NCI-H2227 (cell line): ENCODE measurements at regions not wholly inside any gene's neighbourhood (a gene's known extent, or its start where the extent isn't known, plus 50 kb on each side); places are given as distances from the start of the nearest gene placed in this dataset.
"Not testable (repeated sequence)": the region's sequence is repeated elsewhere in the genome, so short reads cannot be mapped to it uniquely, and the experiment has no call there.

Source experiments
- DNase-seq: peaks from one replicate; lab custom pipeline; 2025; ENCODE audit not compliant: unreplicated experiment; lab: John Stamatoyannopoulos, UW

DNA sequence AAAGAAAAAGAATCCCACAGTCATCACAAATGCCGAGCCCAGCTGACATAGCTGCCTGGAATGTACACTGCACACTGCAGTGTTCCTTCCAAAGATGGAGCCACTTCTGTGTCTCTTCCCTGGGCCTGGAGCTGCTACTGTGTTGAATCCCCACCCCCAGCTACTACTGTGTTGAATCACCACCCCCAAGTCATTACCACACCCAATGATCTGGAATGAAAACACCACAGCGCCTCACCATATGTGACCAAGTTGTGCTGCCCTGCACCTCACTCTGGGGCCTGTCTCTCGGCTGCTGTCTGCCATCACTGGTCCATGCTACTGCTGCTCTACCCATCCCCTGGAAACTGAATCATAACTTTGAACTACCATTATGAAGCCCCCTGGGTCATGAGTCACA is 861.2 kb downstream of the UQCRFS1 start:
- no peak for DNase-seq

DNA sequence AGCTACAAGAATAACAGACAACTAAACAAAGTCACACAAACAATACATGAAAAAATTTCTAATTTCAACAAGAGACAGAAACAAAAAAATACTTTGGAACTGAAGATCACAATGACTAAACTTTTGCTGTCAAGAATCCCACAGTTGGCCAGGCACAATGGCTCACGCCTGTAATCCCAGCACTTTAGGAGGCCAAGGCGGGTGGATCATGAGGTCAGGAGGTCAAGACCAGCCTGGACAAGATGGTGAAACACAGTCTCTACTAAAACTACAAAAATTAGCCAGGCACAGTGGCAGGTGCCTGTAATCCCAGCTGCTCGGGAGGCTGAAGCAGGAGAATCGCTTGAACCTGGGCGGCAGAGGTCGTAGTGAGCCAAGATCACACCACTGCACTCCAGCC is 861.6 kb downstream of the UQCRFS1 start:
- DNase-seq, result not testable (repeated sequence)

DNA sequence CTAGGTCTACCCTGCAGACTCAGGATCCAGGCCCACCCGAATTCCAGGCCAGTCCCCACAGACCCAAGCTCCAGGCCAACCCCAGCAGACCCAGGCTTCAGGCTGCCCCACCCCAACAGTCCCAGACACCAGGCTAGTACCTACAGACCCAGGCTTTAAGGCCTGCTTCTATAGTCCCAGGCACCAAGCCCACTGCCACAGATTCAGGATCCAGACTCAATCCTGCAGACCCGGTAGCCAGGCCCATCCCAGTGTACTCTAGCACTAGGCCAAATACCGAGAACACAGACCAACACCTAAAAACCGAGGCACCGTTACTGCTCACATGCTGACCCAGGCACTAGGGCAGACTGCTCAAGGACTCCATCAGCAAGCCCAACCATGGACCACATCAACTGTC is 862.3 kb downstream of the UQCRFS1 start:
- no peak for DNase-seq

DNA sequence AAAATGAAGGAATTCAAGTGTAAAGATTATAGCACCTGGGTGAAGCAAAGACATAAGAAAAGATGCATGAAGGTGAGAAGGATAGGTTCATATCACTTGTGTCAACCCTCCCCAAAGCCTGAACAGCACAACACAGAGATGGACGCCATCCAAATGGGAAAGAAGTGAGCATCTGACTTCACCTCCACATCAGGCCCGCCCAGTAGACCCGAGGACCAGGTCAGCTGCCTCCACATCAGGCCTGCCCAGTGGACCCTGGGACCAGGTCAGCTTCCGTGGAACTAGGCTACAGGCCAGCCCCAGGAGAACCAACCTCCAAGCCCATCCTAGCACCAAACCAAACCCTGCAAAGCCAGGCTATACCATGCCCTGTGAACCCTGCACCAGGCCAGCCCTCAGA is 862.9 kb downstream of the UQCRFS1 start:
- no peak for DNase-seq

DNA sequence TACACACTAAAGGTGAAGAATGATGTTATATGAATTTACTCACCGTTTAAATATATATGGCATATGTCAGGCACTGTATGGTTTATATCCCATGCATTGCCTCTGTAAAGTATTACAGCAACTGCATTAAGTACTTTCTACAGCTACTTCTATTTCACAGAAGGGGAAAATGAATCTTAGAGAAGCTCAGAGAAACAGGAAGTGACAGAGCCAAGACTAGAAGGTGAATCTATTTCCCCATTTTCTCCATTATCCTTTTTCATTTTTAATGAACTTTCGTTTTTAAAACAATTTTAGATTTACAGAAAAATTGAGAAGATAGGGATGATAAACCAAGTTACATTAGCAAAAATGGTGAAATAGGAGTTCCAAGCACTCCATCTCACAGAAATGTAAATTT is 863.3 kb downstream of the UQCRFS1 start:
- no peak for DNase-seq

DNA sequence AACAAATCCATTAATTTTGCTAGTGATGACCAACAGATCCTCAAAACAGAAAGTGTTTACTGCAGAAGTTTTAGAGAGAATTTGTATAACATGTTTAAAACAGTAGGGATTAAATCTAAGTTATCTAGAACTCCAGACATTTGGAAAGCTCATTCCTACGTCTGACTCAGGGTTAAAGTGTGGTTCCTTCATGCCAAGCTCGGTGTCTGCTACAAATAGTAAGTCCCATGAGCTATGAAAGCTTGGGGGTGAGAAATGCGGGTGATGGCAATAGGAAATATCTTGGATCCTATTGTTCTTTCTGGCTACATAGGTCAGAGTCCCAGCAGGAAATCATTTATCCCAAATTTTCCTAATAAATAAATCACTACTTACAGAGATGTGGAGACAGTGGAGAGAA is 867.1 kb downstream of the UQCRFS1 start:
- no peak for DNase-seq

DNA sequence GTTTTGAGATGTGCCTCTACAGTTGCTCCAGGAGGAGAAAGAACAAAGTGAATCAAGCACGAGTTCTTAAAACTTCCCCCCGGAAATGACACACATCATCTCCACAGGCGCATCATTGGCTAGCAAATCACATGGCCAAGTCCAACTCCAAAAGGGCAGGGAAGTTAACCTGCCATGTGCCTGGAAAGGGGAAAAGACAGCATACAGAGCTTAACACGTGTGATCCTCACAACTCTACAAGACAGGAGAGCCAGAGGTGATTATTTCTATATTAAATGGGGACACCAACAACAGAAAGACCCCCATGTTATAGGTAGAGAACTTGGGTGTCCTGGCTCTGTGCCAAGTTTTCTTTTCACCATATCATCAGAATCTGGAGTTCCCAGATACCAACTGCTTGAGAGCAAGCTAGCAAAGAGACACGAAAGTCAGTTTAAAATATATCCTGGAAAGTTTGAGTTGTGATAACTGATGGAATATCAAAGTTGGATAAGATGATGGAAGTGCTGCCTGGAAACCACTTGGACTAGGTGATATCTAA is 871.1 kb downstream of the UQCRFS1 start:
- no peak for DNase-seq

DNA sequence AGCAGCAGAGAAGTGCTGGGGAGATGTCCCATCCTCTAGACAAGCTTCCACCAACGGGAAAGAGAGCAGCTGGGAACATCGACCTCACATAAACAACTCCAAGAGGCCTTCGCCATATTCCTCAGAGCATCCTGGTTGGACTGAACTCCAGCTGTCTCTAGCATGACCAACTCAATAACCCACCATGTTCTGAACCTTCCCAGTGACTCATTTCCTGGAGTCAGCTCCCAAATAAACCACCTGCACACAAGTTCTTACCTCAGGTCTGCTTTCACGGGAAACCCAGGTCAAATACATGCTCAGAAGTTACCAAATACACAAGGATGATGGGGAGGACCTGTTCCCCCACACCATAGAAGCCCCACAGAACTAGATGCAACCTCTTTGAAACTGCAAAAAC is 878.5 kb downstream of the UQCRFS1 start:
- DNase-seq, result no peak

DNA sequence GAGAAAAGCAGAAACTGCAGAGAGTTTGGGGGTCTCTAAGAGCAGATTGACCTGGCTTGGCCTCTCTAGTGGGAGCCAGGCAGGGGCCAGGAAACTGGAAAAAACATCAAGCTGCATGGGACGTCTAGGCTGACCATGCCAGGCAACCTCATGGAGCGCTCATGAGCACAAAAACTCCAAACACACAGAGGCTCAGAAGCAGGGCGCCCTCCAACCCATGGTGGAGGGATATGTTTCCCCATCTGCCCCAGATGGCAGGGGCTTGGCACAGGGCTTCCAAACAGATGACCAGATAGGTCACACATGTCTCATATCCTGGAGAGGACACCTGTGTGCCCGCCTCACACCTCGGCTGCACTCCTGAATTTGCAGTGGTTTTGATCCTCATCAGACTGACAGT is 879.0 kb downstream of the UQCRFS1 start:
- DNase-seq, result no peak

DNA sequence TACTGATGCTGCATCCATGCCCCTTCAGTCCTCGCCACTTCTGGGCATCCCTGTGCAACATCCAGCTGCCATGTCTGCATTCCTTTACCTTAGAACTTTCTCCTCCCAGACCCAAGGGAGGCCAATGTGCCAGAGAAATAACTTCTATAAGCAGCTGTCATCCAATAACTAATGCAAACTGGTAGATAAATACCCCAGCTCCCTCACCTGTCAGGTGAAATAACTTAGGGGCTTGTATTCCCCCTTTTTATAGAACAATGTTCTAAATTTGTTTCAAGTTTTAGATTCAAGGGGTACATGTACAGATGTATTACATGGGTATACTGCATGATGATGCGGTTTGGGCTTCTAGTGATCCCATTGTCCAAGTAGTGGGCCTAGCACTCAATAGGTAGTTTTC is 880.1 kb downstream of the UQCRFS1 start:
- DNase-seq, result no peak

DNA sequence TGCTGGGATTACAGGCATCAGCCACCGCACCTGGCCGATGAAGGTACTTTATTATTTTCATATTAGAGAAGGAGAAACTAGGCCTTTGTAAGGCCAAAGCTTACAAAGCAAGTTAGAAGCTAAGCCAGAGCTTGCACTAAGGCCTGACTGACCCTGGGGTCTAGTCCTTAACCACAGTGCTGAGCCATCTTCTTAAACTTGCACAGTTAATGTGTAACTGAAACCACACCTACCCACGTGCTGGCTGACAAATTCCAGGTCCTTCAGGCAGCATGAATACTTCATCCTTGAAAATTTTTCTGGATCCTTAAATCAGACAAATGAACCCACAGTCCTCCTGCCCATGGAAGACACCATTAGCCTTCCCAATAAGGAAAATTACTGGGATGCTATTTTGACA is 880.6 kb downstream of the UQCRFS1 start:
- DNase-seq, result no peak

DNA sequence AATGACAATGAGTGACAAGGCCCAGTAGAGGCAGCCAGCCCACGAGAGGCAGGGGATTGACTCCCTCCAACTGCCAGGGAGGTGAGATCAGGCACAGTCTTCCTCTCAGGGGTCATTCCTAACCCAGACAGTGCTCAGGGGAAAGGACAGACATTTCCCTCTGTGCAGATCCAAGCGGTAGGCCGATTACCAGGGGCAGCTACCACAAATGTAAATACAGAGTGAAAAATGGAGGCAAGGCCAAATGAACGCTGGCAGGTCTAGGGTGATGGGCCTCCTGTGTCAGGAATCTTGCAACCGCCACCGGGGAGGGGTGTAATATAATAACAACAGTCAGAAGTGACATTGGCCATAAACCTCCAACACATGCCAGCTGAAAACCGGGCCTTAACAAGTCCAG is 881.4 kb downstream of the UQCRFS1 start:
- DNase-seq, result no peak

DNA sequence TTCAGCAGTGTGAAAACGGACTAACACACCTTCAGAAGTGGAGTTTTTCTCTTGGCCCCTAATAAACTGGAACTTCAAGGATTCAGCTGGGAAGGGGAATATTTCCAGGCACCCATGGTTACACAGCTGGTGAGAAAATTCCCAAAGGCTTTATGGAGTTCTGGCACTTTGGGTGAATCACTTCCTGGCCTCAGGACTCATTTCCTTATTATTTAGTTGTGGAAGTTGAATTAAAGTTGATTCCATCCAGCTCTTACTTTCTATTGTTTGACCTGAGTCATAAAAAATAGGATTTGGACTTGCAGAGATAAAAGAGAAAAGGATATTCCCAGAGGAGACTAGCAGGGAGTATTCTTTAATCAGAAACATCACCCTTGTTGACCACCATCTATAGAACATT is 882.1 kb downstream of the UQCRFS1 start:
- no peak for DNase-seq

DNA sequence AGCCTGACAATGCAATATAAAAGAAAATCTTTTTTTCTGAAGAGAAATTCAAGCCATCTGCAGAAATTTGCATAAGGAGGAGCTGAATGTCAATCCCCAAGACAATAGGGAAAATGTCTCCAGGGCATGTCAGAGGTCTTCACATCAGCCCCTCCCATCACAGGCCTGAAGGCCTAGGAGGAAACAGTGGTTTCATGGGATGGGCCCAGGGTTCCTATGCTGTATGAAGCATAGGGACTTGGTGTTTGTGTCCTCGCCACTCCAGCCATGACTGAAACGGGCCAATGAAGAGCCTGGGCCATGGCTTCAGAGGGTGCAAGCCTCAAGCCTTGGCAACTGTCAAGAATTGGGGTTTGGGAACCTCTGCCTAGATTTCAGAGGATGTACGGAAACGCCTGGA is 883.5 kb downstream of the UQCRFS1 start:
- DNase-seq, result no peak

DNA sequence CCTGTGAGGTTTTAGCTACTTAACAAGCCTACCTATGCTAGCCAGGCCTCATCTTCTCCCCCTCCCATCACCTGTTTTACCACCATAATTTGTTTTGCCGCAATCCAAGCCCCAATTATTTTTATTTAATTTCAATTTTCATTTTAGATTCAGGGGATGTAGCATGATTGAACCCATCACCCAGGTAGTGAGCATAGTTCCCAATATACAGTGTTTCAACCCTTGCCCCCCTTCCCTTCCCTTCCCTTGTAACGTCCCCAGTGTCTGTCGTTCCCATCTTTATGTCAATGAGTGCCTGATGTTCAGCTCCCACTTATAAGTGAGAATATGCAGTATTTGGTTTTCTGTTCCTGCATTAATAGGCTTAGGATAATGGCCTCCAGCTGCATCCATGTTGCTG is 885.0 kb downstream of the UQCRFS1 start:
- no peak for DNase-seq

DNA sequence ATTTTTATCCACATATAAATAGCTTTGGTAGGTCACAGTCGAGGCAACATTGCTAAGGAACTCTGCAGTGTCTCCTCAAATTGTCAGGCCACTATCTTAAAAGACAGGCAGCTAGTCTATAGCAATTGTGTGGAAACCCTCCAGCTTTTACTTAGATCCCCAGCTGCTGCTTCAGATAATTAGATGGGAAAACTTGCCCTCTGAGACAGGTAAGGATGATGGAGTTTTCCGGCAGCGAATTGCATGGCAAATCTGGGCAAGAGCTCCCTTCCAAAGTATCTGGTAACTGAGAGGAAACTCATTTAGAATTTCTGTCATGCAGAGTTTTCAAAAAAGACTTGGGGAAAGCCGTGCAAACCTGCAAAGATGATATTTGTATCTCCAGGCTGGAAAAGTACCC is 886.2 kb downstream of the UQCRFS1 start:
- DNase-seq, result no peak

DNA sequence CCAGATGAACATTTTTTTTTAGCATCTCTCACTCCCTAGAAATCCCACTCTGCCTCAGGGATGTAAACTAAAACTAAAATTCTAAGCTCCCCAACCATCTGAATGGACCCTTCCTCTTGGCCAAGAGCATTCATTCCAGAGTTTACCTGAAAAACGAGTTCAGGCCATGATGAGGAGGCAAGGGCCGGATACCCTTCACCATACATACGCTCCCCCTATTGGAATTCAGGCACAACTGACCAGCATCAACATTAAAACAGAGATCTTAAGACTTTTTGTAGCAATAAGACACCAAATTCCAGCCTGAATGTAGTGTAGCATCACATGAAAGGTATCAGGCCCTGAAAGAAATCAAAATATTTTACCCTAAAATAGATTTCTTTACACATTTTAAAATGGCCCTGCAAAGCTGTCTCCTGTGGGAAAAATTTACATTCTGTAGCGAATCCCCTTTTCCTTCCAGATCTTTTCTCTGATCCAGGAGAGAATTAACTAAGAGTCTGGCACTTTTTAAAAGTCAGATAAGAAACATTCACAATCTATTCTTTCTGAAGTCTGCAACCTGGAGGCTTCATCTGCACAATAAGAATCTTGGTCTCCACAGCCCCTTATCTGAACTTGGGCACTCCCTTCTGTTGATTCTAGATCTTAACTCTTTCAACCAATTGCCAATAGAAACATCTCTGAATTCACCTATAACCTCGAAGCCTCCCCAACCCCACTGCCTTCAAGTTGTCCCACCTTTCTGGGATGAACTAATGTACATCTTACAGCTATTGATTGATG is 888.5 kb downstream of the UQCRFS1 start:
- peak; percentile 28 for DNase-seq

DNA sequence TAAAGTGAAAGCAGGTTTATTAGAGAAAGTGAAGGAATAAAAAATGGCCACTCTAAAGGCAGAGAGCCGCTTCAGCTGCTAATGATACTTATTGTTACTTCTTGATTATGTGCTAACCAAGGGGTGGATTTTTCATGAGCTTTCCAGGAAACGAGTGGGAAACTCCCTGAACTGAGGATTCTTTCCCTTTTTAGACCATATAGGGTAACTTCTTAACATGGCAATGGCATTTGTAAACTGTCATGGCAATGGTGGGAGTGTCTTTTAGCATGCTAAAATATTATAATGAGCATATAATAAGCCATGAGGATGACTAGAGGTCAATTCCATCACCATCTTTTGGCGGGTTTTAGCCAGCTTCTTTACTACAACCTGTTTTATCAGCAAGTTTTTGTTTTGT is 890.0 kb downstream of the UQCRFS1 start:
- DNase-seq, result no peak

DNA sequence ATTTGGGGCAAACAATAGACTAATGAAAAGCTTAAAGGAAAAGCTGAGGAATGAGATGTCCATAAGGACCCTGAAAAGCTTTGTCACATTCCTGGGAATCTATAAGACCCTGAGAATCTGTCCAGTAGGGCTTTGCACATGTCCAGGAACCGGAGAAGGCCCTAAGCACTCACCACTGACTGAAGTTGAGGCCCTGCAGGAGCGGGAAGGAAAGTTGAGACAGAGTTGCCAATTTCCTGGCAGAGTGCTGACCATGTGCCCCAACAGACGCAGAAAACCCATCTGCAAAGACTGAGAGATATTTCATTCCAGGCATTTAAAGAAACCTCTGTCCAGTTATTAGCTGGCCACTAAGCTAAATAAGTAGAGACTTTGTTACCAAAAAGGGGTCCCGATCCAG is 890.5 kb downstream of the UQCRFS1 start:
- no peak for DNase-seq

DNA sequence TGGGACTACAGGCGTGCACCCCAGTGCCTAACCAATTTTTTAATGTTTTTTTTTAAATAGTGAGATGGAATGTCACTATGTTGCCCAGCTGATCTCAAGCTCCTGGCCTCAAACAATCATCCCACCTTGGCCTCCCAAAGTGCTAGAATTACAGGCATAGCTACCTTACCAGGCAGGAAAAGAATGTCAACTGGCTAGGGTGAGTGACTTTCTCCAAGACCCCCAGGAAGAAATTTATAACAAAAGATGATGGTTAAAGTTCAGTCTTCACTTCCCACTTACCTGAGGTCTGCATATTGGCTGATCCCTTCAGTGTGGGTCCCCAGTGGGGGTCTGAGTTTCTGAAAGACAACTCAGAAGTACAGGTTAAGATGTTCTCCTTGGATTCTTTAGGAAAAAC is 893.0 kb downstream of the UQCRFS1 start:
- DNase-seq, result no peak

DNA sequence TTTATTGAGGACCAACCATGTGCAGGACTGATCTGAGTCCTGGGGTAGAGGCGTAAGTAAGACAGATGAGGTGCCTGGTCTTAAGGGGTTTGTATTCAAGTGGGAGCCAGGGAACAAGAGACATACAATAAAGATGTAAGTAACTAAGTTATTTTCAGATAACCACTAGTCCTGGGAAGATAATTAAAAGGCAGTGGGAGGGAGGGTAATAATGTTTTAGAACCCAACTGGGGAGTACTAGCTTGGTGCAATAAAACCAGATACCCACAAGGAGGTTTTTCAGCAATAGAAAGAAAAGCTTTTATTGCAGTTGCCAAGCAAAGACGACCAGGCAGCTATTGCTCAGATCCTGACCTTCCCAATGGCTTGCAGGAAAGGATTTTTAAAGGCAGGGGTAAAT is 893.7 kb downstream of the UQCRFS1 start:
- no peak for DNase-seq

DNA sequence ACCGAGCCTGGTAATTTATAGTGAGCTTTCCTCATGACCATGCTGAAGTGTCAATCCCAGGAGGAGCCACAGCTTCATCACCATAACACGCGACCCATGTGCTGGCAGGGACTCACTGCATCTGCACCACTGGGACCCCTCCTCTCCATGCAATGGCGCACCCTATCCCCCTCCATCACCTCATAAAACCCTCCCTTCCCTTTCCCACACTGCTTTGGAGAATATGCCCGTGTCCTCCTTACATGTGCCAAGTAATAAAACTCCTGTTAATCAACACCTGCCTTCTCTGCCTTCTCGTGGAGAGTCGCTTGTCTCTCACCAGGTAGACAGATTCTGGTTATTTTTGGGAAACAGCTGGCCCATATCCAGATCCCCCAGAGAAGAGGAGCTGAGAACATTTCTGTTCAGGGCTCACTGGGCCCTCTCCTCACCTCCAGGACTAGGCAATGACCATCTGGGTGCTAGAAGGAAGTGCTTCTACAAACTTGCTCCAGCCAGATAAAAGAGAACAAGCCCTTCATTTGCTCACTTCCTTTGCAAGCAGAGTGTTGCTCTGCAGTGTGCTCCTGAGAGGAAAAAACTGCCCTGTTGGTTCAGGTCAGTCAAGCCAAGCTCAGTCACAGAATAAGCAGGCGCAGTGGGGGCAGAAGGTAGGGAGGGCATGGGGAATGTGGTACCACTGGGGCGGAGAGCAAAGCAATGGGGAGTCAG is 894.3 kb downstream of the UQCRFS1 start:
- DNase-seq, result no peak

DNA sequence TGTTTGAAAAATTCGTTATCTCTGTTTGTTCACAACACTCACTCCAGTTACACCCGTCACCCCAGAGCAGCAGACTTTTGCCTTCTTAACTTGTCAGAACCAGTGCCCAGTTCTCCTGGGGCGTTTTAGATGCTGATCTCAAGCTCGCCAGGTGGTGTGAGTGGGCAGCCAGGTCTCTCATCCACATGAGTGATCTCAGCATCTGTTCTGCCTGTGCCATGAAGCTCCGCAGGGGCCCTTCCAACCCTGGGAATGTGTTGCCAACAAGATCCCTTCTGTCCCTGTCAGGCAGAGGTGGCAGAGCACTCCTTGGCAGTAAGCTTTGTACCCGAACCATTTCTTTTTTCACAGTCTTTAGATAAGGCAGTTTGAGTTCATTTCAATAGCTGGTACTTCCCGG is 896.5 kb downstream of the UQCRFS1 start:
- no peak for DNase-seq
